ENCODE measurements at regions not wholly inside any gene's neighbourhood (a gene's known extent, or its start where the extent isn't known, plus 50 kb on each side); places are given as distances from the start of the nearest gene placed in this dataset.

GRCh38 chr6:4017834-4018170, 61.1 kb downstream of the FAM217A start:
- TF ChIP-seq, protein P1, sequence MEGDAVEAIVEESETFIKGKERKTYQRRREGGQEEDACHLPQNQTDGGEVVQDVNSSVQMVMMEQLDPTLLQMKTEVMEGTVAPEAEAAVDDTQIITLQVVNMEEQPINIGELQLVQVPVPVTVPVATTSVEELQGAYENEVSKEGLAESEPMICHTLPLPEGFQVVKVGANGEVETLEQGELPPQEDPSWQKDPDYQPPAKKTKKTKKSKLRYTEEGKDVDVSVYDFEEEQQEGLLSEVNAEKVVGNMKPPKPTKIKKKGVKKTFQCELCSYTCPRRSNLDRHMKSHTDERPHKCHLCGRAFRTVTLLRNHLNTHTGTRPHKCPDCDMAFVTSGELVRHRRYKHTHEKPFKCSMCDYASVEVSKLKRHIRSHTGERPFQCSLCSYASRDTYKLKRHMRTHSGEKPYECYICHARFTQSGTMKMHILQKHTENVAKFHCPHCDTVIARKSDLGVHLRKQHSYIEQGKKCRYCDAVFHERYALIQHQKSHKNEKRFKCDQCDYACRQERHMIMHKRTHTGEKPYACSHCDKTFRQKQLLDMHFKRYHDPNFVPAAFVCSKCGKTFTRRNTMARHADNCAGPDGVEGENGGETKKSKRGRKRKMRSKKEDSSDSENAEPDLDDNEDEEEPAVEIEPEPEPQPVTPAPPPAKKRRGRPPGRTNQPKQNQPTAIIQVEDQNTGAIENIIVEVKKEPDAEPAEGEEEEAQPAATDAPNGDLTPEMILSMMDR (IDR thresholded peaks at IDR 0.05), result no peak
- TF ChIP-seq POLR2A (IDR thresholded peaks at IDR 0.05), result no peak

All from adrenal gland (tissue), 5 donors.